ENCODE measurements at regions not wholly inside any gene's neighbourhood (a gene's known extent, or its start where the extent isn't known, plus 50 kb on each side); places are given as distances from the start of the nearest gene placed in this dataset.

GRCh38 chr2:30332791-30333453, 101.6 kb downstream of the LBH start:
- TF ChIP-seq CTCF (IDR thresholded peaks at IDR 0.05) (no peak), EZH2phosphoT487 (IDR thresholded peaks at IDR 0.05) (no peak)
